HG03565 (cell line): ENCODE measurements at regions not wholly inside any gene's neighbourhood (a gene's known extent, or its start where the extent isn't known, plus 50 kb on each side); places are given as distances from the start of the nearest gene placed in this dataset.

Source experiments
- ATAC-seq: cut with Tn5 transposase; IDR thresholded peaks from one replicate; pipeline ENCODE4 v1.9.1; 2021; ENCODE audit warnings: mild to moderate bottlenecking, moderate library complexity; ENCODE audit not compliant: unreplicated experiment

- ATAC-seq = no peak
Measured at GRCh38 chr2:196248467-196249094, 77.2 kb upstream of the STK17B start.

GRCh38 chr2:196249171-196249570, 77.8 kb upstream of the STK17B start:
- no peak for ATAC-seq

- ATAC-seq = peak; percentile 79
Measured at GRCh38 chr2:196249860-196250259, 78.5 kb upstream of the STK17B start.

- no peak for ATAC-seq
Measured at GRCh38 chr2:196251132-196251531, 79.8 kb upstream of the STK17B start.

- ATAC-seq = no peak
Measured at GRCh38 chr2:196252408-196253115, 81.2 kb upstream of the STK17B start.

- ATAC-seq = no peak
Measured at GRCh38 chr2:196253116-196253480, 81.7 kb upstream of the STK17B start.

GRCh38 chr2:196256585-196256984, 85.2 kb upstream of the STK17B start:
- ATAC-seq = no peak

- ATAC-seq = no peak
Measured at GRCh38 chr2:196257086-196257485, 85.7 kb upstream of the STK17B start.

- no peak for ATAC-seq
Measured at GRCh38 chr2:196258407-196258806, 87.0 kb upstream of the STK17B start.

- ATAC-seq = no peak
Measured at GRCh38 chr2:196259507-196260481, 88.4 kb upstream of the STK17B start.

GRCh38 chr2:196260546-196260945, 89.2 kb upstream of the STK17B start:
- no peak for ATAC-seq

GRCh38 chr2:196262606-196263005, 91.2 kb upstream of the STK17B start:
- no peak for ATAC-seq

- ATAC-seq = peak; percentile 90
Measured at GRCh38 chr2:196263181-196263747, 91.9 kb upstream of the STK17B start.

GRCh38 chr2:196266351-196266750, 95.0 kb upstream of the STK17B start:
- no peak for ATAC-seq

GRCh38 chr2:196266855-196267254, 95.5 kb upstream of the STK17B start:
- ATAC-seq = no peak

GRCh38 chr2:196268025-196268424, 96.6 kb upstream of the STK17B start:
- ATAC-seq = no peak

- ATAC-seq = no peak
Measured at GRCh38 chr2:196268538-196269338, 97.4 kb upstream of the STK17B start.

GRCh38 chr2:196271795-196272194, 100.4 kb upstream of the STK17B start:
- no peak for ATAC-seq

- ATAC-seq = peak; percentile 41
Measured at GRCh38 chr2:196274387-196274809, 103.0 kb upstream of the STK17B start.

GRCh38 chr2:196275646-196276352, 104.4 kb upstream of the STK17B start:
- no peak for ATAC-seq
